ENCODE measurements at regions not wholly inside any gene's neighbourhood (a gene's known extent, or its start where the extent isn't known, plus 50 kb on each side); places are given as distances from the start of the nearest gene placed in this dataset.

DNA sequence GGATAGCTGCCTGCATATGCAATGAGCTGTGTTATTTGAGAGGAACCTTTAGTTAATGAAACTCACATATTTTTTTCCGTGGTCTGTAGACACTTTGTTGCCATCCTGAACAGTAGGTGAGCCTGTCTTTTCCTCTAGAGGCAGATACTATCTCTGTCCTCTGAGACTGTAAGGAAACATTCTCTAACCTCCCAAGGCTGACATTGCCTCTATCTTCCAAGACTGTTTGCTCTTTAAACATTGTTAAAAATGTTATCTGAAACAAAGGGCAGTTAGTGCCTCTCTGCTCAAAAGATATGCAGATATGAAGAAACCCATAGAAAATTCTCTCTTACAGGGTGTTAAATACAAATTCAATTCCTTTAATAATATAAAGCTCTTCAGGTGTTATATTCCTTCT is 963.8 kb upstream of the CNTN5 start:
- TF ChIP-seq POLR2A (IDR thresholded peaks at IDR 0.05), result no peak
- TF ChIP-seq, protein P1, sequence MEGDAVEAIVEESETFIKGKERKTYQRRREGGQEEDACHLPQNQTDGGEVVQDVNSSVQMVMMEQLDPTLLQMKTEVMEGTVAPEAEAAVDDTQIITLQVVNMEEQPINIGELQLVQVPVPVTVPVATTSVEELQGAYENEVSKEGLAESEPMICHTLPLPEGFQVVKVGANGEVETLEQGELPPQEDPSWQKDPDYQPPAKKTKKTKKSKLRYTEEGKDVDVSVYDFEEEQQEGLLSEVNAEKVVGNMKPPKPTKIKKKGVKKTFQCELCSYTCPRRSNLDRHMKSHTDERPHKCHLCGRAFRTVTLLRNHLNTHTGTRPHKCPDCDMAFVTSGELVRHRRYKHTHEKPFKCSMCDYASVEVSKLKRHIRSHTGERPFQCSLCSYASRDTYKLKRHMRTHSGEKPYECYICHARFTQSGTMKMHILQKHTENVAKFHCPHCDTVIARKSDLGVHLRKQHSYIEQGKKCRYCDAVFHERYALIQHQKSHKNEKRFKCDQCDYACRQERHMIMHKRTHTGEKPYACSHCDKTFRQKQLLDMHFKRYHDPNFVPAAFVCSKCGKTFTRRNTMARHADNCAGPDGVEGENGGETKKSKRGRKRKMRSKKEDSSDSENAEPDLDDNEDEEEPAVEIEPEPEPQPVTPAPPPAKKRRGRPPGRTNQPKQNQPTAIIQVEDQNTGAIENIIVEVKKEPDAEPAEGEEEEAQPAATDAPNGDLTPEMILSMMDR (IDR thresholded peaks at IDR 0.05), result no peak
- no peak for TF ChIP-seq EP300 (IDR thresholded peaks at IDR 0.05; ENCODE audit: low read depth)
